GM21447 (cell line): ENCODE measurements at regions not wholly inside any gene's neighbourhood (a gene's known extent, or its start where the extent isn't known, plus 50 kb on each side); places are given as distances from the start of the nearest gene placed in this dataset.
"Not testable (repeated sequence)": the region's sequence is repeated elsewhere in the genome, so short reads cannot be mapped to it uniquely, and the experiment has no call there.

ENCODE experiments used
- ATAC-seq: cut with Tn5 transposase; IDR thresholded peaks from one replicate; pipeline ENCODE4 v1.9.1; 2021; ENCODE audit not compliant: unreplicated experiment

DNA sequence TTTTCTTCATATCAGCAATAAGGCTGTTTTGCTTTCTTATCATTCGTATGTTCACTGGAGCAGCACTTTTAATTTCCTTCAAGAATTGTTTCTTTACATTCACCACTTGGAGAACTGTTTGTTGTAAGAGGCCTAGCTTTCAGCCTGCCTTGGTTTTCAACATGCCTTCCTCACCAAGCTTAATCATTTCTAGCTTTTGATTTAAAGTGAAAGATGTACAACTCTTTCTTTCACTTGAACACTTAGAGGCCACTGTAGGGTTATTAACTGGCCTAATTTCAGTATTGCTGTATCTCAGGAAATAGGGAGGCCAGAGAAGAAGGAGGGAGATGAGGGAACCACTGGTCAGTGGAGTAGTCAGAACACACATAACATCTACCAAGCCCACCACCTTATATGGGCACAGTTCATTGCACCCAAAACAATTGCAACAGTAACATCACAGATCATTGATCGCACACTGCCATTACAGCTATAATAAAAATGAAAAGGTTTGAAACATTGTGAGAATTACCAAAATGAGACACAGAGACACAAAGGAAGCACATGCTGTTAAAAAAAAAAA lies 181.4 kb upstream of the TUBA3C start:
- no peak for ATAC-seq

DNA sequence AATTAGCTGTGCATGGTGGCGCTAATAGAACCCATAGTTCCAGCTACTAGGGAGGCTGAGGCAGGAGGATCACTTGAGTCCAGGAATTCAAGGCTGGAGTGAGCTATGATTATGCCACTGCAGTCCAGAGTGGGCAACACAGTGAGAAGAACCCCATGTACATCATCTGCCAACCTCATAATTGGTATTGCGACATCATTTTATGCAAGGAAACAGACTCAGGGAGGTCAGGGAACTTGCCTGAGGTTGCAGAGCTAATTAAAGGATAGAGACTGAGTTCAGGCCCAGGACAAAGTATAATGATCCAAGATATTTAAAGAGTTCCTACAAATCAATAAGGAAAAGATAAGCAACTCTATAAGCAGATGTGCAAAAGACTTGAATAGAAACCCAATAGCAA lies 178.1 kb upstream of the TUBA3C start:
- ATAC-seq, result not testable (repeated sequence)

- no peak for ATAC-seq
Measured at GRCh38 chr13:19345916-19346422, 164.3 kb upstream of the TUBA3C start.

- peak; percentile 13 for ATAC-seq
Measured at GRCh38 chr13:19345158-19345557, 163.5 kb upstream of the TUBA3C start.

- peak; percentile 68 for ATAC-seq
Measured at GRCh38 chr13:19344585-19345120, 163.0 kb upstream of the TUBA3C start.

DNA sequence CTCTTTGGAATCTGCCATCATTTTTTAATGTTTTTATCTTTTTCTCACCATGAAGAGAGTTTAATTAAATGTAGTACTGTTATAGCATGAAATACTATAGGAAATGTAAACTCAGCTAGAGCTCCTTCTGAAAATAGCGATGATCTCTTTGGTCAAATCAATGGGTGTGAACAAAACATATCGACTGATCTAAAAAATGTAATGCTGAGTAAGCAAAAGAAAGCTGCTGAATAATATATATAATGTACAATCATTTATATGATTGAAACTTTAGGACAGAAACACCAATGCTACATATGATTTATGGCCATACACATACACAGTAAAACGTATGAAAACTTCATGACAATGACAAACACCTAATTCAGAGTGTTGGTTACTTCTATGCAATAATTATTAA lies 150.8 kb upstream of the TUBA3C start:
- ATAC-seq, result no peak

DNA sequence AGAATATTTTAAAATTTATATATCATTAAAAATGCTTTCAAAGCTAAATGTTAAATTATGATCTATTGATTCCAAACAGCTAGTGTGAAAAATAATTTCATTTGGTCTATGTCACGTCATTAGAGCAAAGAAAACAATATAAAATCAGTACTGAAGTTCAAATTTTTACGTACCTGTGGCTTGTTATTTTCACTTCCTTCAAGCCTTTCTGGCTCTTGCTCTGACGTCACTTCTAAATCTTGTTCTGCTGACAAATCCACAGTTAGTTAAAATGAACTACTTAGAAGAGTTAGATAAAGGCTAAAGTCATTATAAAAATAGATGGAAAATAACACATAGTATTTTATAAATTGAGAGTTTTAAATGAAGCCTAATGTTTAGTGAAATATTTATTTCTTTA lies 147.7 kb upstream of the TUBA3C start:
- ATAC-seq, result no peak

DNA sequence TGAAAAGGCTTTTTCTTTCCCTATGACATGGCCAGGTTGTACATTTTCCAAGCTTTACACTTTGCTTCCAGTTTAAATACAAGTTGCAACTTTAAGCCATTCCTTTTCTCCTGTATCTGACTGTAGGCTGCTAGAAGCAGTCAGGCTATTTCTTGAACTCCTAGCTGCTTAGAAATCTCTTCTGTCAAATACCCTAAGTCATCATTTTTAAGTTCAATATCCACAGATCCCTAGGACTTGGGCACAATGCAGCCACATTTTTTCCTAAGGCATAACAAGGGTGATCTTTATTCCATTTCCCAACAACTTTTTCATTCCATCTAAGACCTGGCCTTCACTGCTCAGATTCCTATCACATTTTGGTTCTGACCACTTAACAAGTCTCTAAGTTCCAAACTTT lies 142.7 kb upstream of the TUBA3C start:
- ATAC-seq, result no peak

GRCh38 chr13:19321222-19321621 lies 139.6 kb upstream of the TUBA3C start:
- ATAC-seq, result no peak

DNA sequence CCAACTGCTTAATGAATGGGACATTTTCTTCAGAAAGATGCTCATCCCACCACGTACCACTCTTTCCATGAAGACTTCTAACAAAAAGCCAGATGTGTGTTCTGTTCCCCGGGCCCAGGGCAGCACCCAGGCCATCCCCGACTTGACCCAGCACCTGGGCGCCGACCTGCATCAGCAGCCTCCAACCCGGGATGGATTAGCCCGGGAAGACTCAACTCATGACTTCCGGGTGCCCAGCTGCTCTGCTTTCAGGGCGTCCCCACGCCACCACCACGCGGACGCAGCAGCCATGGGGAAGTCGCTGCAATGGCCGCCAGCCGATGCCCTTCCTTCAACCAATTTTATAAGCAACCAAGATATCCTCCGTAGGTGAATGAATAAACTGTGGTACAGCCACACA lies 123.8 kb upstream of the TUBA3C start:
- ATAC-seq, result no peak

- no peak for ATAC-seq
Measured at GRCh38 chr13:19289180-19289579, 107.6 kb upstream of the TUBA3C start.

DNA sequence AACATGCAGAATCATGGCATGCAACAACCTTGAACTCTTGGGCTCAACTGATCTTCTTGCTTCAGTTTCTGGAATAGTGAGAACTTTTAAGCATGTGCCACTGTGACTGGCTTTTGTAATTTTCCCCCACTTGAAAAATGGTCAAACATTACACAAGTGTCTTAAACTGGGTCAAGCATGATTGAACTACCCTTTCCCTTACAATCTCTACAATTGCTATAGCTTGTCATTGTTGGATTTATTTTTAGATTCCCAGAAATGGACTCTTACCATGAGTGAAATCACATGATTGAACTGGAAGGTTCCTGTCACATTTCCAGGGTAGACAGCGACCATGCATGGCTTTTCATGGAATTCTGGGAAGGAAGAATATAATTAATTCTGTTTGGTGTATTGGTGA lies 102.2 kb upstream of the TUBA3C start:
- no peak for ATAC-seq

GRCh38 chr13:19268331-19268730 lies 86.7 kb upstream of the TUBA3C start:
- ATAC-seq, result no peak

- no peak for ATAC-seq
Measured at GRCh38 chr13:19267746-19268145, 86.1 kb upstream of the TUBA3C start.

DNA sequence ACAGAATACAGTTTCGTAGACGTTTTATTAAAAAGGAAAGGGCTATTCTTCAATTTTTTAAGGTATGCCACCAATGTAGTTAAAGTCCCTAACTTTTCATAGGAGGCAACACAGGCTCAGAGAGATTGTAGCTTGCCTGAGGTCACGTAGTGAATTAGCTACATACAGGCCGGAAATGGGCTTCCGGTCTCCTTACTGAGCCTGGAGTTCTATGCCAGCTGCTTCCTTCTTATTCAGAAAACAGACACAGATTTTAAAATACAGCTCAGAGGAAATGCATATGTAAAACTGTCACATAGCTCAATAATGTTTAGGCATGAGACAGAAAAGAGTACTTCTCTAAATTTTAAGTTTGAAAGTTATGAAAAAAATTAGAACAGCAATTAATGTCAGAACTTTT lies 85.4 kb upstream of the TUBA3C start:
- no peak for ATAC-seq

- no peak for ATAC-seq
Measured at GRCh38 chr13:19264711-19265110, 83.1 kb upstream of the TUBA3C start.

- no peak for ATAC-seq
Measured at GRCh38 chr13:19252381-19252780, 70.8 kb upstream of the TUBA3C start.

GRCh38 chr13:19239114-19239860 lies 57.7 kb upstream of the TUBA3C start:
- no peak for ATAC-seq
